ENCODE measurements at regions not wholly inside any gene's neighbourhood (a gene's known extent, or its start where the extent isn't known, plus 50 kb on each side); places are given as distances from the start of the nearest gene placed in this dataset.

DNA sequence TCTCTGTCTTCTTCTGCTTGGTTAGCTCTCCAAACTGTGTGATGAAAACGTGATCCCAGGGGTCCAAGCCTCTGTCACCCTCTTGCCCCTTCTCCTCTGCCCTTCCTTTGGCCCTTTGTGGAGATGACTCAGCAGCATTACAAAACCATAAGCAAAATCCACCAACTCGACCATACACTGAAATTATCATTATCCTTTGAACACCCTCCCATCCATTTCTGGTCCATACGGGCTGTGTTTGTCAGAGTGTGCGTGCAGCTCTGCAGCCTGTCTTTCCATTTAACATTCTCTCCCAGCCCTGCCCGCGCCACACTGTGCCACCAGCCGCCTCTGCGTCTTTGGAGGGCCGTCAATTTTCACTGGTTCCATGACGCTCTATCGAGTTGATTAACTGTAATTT, 69.2 kb downstream of the SLC25A47 start:
- no peak overlapping the region for H2AFZ ChIP-seq (ENCODE audit: low read depth, low read length)
- H3K36me3 ChIP-seq (ENCODE audit: insufficient read depth, low read length), result no peaks in the 10 kb centered on the region
- H3K4me3 ChIP-seq (ENCODE audit: low read length), result no peak overlapping the region
- H3K27me3 ChIP-seq (ENCODE audit: insufficient read depth, low read length), result no peaks in the 10 kb centered on the region
- H3K4me1 ChIP-seq (ENCODE audit: insufficient read depth, low read length), result peaks cover 51% of the 10 kb centered on the region
- no peaks in the 10 kb centered on the region for H3K9me3 ChIP-seq (ENCODE audit: low read length)

GRCh38 chr14:100393362-100393761, 70.2 kb downstream of the SLC25A47 start:
- H2AFZ ChIP-seq (ENCODE audit: low read depth, low read length), result no peak overlapping the region
- peaks cover 61% of the 10 kb centered on the region for H3K4me1 ChIP-seq (ENCODE audit: insufficient read depth, low read length)
- H3K27me3 ChIP-seq (ENCODE audit: insufficient read depth, low read length), result no peaks in the 10 kb centered on the region
- no peak overlapping the region for H3K4me3 ChIP-seq (ENCODE audit: low read length)
- H3K36me3 ChIP-seq (ENCODE audit: insufficient read depth, low read length), result no peaks in the 10 kb centered on the region
- no peaks in the 10 kb centered on the region for H3K9me3 ChIP-seq (ENCODE audit: low read length)

GRCh38 chr14:100393906-100394732, 71.0 kb downstream of the SLC25A47 start:
- Histone ChIP-seq H2AFZ (ENCODE audit: low read depth, low read length) (no peak overlapping the region), H3K4me1 (ENCODE audit: insufficient read depth, low read length) (peaks cover 69% of the 10 kb centered on the region), H3K36me3 (ENCODE audit: insufficient read depth, low read length) (no peaks in the 10 kb centered on the region), H3K4me3 (ENCODE audit: low read length) (no peak overlapping the region), H3K9me3 (ENCODE audit: low read length) (no peaks in the 10 kb centered on the region), H3K27me3 (ENCODE audit: insufficient read depth, low read length) (no peaks in the 10 kb centered on the region)

DNA sequence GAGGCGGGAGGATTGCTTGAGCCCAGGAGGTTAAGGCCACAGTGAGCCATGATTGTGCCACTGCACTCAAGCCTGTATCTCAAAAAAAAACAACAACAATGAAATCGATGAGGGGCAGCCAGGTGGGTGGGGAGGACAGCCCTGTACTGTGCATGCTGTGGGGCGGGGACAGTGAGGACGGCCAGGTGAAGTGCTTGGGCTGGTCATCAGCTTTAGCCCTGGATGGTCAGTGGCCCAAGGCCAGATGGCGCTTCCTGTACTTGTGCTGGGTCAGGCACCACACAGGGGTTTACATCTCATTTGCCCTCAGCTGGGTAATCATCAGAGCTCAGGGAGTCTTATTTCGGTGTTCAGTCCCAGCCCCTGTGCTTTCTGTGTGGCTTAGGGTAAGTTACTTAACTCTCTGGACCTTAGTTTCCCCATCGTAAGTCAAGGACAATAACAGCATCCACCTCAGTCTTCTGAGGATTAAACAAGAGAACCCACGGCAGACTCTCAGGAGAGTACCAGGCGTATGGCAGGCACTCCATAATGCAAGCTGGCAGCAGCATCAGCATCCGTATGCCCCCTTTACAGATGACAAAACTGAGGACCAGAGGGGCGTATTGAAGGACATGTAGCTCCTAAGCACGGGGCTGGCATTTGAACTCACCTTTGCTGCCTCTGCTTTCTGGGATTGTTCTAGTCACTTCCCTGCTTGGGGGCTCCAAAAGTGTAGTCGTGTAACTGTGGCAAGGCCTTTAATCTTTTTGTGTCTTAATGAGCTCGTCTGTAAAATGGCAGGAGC, 71.9 kb downstream of the SLC25A47 start:
- H3K9me3 ChIP-seq (ENCODE audit: low read length), result no peaks in the 10 kb centered on the region
- no peak overlapping the region for H3K4me3 ChIP-seq (ENCODE audit: low read length)
- H2AFZ ChIP-seq (ENCODE audit: low read depth, low read length), result no peak overlapping the region
- H3K27me3 ChIP-seq (ENCODE audit: insufficient read depth, low read length), result no peaks in the 10 kb centered on the region
- peaks cover 77% of the 10 kb centered on the region for H3K4me1 ChIP-seq (ENCODE audit: insufficient read depth, low read length)
- H3K36me3 ChIP-seq (ENCODE audit: insufficient read depth, low read length), result no peaks in the 10 kb centered on the region

GRCh38 chr14:100396266-100396795, 73.2 kb downstream of the SLC25A47 start:
- Histone ChIP-seq H3K27me3 (ENCODE audit: insufficient read depth, low read length) (no peaks in the 10 kb centered on the region), H3K9me3 (ENCODE audit: low read length) (no peaks in the 10 kb centered on the region), H3K4me1 (ENCODE audit: insufficient read depth, low read length) (peaks cover 79% of the 10 kb centered on the region), H3K36me3 (ENCODE audit: insufficient read depth, low read length) (no peaks in the 10 kb centered on the region), H3K4me3 (ENCODE audit: low read length) (no peak overlapping the region), H2AFZ (ENCODE audit: low read depth, low read length) (no peak overlapping the region)

DNA sequence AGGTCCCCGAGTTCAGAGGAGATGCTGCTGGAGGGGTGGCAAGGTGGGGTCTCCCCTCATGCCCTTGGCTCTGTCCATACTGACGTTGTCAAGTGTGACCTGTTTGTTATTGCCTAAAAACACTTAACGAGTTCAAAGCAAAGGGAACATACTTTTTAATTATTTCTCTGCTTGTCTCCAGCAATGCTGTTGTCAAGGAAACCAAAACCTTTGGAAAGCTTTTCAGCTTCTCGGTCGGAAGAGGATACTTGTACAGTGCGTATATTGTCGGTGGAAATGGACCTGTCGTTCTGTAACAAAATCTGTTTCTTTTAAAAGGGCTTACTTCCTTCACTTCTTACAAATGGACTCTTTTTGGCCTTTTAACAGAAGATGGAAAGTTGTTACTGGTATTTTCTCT, 73.9 kb downstream of the SLC25A47 start:
- Histone ChIP-seq H3K36me3 (ENCODE audit: insufficient read depth, low read length) (no peaks in the 10 kb centered on the region), H3K4me1 (ENCODE audit: insufficient read depth, low read length) (peaks cover 77% of the 10 kb centered on the region), H3K4me3 (ENCODE audit: low read length) (no peak overlapping the region)

GRCh38 chr14:100398044-100398443, 74.9 kb downstream of the SLC25A47 start:
- no peaks in the 10 kb centered on the region for H3K9me3 ChIP-seq (ENCODE audit: low read length)
- peaks cover 70% of the 10 kb centered on the region for H3K4me1 ChIP-seq (ENCODE audit: insufficient read depth, low read length)
- no peak overlapping the region for H2AFZ ChIP-seq (ENCODE audit: low read depth, low read length)
- no peaks in the 10 kb centered on the region for H3K27me3 ChIP-seq (ENCODE audit: insufficient read depth, low read length)
- no peak overlapping the region for H3K4me3 ChIP-seq (ENCODE audit: low read length)
- no peaks in the 10 kb centered on the region for H3K36me3 ChIP-seq (ENCODE audit: insufficient read depth, low read length)

More for the DNA sequence above, 73.9 kb downstream of the SLC25A47 start:
- Histone ChIP-seq H3K27me3 (ENCODE audit: insufficient read depth, low read length) (no peaks in the 10 kb centered on the region), H3K9me3 (ENCODE audit: low read length) (no peaks in the 10 kb centered on the region), H2AFZ (ENCODE audit: low read depth, low read length) (no peak overlapping the region)

DNA sequence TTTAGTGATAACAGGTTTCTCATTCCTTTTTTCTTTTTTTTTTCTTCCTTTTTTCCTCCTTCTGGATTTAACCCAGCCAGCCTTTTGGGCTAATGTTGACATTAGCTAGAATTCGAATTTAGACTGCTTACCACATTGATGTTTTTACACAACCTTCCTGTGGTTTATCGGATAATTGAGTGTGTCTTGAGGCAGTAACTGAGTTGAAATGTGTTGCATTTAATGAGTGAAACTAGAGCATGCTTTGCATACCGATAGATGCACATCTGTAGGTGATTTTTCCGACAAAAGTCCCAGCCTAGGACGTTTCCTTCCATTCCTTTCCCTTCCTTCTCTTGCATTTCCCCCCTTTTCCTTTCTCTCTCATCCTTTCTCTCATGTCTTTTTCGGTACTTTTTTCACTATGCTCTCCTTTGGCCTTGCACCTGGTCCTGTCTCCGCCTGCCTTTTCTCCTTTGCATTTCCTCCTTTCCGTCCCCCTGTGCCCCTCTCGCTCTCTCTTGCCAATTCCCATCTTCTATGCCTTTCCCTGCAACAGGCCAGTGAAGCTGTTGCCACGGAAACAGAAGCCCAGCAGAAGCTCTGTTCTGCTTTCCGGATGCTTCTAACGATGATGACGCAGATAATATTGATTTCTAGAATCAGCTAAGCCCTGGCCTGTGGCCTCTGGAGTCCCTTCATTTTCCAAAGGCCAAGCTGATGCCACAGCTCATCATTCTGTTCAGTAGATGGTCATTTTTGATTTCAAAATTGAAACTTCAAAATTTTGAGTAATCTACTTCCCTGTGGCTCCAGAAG, 76.1 kb downstream of the SLC25A47 start:
- H2AFZ ChIP-seq (ENCODE audit: low read depth, low read length), result no peak overlapping the region
- peaks cover 59% of the 10 kb centered on the region for H3K4me1 ChIP-seq (ENCODE audit: insufficient read depth, low read length)
- no peaks in the 10 kb centered on the region for H3K9me3 ChIP-seq (ENCODE audit: low read length)
- H3K36me3 ChIP-seq (ENCODE audit: insufficient read depth, low read length), result no peaks in the 10 kb centered on the region
- no peaks in the 10 kb centered on the region for H3K27me3 ChIP-seq (ENCODE audit: insufficient read depth, low read length)
- no peak overlapping the region for H3K4me3 ChIP-seq (ENCODE audit: low read length)

- Histone ChIP-seq H3K4me1 (ENCODE audit: insufficient read depth, low read length) (peaks cover 57% of the 10 kb centered on the region), H3K9me3 (ENCODE audit: low read length) (no peaks in the 10 kb centered on the region), H3K4me3 (ENCODE audit: low read length) (no peak overlapping the region), H3K36me3 (ENCODE audit: insufficient read depth, low read length) (no peaks in the 10 kb centered on the region), H2AFZ (ENCODE audit: low read depth, low read length) (no peak overlapping the region), H3K27me3 (ENCODE audit: insufficient read depth, low read length) (no peaks in the 10 kb centered on the region)
Measured at GRCh38 chr14:100400115-100400514, 77.0 kb downstream of the SLC25A47 start.

GRCh38 chr14:100401031-100401692, 78.0 kb downstream of the SLC25A47 start:
- no peaks in the 10 kb centered on the region for H3K27me3 ChIP-seq (ENCODE audit: insufficient read depth, low read length)
- H3K36me3 ChIP-seq (ENCODE audit: insufficient read depth, low read length), result no peaks in the 10 kb centered on the region
- H2AFZ ChIP-seq (ENCODE audit: low read depth, low read length), result no peak overlapping the region
- peaks cover 57% of the 10 kb centered on the region for H3K4me1 ChIP-seq (ENCODE audit: insufficient read depth, low read length)
- no peaks in the 10 kb centered on the region for H3K9me3 ChIP-seq (ENCODE audit: low read length)
- H3K4me3 ChIP-seq (ENCODE audit: low read length), result no peak overlapping the region

GRCh38 chr14:100401792-100402191, 78.7 kb downstream of the SLC25A47 start:
- no peaks in the 10 kb centered on the region for H3K27me3 ChIP-seq (ENCODE audit: insufficient read depth, low read length)
- peaks cover 50% of the 10 kb centered on the region for H3K4me1 ChIP-seq (ENCODE audit: insufficient read depth, low read length)
- no peaks in the 10 kb centered on the region for H3K36me3 ChIP-seq (ENCODE audit: insufficient read depth, low read length)
- H2AFZ ChIP-seq (ENCODE audit: low read depth, low read length), result no peak overlapping the region
- H3K4me3 ChIP-seq (ENCODE audit: low read length), result no peak overlapping the region
- no peaks in the 10 kb centered on the region for H3K9me3 ChIP-seq (ENCODE audit: low read length)

GRCh38 chr14:100402631-100403030, 79.5 kb downstream of the SLC25A47 start:
- H3K36me3 ChIP-seq (ENCODE audit: insufficient read depth, low read length), result no peaks in the 10 kb centered on the region
- H3K4me3 ChIP-seq (ENCODE audit: low read length), result no peak overlapping the region
- H3K27me3 ChIP-seq (ENCODE audit: insufficient read depth, low read length), result no peaks in the 10 kb centered on the region
- no peaks in the 10 kb centered on the region for H3K9me3 ChIP-seq (ENCODE audit: low read length)
- no peak overlapping the region for H2AFZ ChIP-seq (ENCODE audit: low read depth, low read length)
- H3K4me1 ChIP-seq (ENCODE audit: insufficient read depth, low read length), result peaks cover 42% of the 10 kb centered on the region
